ENCODE measurements at regions not wholly inside any gene's neighbourhood (a gene's known extent, or its start where the extent isn't known, plus 50 kb on each side); places are given as distances from the start of the nearest gene placed in this dataset.

DNA sequence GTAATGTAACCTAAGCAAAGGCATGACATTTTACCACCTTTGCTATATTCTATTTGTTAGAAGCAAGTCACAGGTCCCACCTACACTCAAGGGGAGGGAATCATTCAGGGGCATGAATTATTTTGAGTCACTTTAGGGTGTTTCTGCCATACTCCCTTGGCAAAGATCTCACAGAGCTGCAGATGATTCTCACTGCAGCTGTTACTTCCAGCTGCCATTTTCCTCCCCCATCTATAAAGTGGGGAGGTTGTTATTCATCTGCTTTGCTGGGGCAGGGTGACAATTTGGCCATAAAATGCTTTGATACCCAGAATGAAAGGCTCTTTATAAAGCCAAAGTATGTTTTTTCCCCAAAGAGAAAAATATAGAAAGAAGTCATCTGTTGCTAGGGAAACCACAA, 136.5 kb upstream of the SMIM31 start:
- Histone ChIP-seq H3K4me1 (no peaks in the 10 kb centered on the region), H3K4me3 (no peak overlapping the region), H3K27ac (no peak overlapping the region), H3K36me3 (no peaks in the 10 kb centered on the region), H3K27me3 (no peaks in the 10 kb centered on the region), H3K9me3 (no peaks in the 10 kb centered on the region)
- no peak for DNase-seq (ENCODE audit: low spot score in 2 of 2)
- no peak for TF ChIP-seq EP300 (IDR thresholded peaks at IDR 0.05)
- TF ChIP-seq POLR2AphosphoS5 (IDR thresholded peaks at IDR 0.05), result no peak
- TF ChIP-seq, protein P1, sequence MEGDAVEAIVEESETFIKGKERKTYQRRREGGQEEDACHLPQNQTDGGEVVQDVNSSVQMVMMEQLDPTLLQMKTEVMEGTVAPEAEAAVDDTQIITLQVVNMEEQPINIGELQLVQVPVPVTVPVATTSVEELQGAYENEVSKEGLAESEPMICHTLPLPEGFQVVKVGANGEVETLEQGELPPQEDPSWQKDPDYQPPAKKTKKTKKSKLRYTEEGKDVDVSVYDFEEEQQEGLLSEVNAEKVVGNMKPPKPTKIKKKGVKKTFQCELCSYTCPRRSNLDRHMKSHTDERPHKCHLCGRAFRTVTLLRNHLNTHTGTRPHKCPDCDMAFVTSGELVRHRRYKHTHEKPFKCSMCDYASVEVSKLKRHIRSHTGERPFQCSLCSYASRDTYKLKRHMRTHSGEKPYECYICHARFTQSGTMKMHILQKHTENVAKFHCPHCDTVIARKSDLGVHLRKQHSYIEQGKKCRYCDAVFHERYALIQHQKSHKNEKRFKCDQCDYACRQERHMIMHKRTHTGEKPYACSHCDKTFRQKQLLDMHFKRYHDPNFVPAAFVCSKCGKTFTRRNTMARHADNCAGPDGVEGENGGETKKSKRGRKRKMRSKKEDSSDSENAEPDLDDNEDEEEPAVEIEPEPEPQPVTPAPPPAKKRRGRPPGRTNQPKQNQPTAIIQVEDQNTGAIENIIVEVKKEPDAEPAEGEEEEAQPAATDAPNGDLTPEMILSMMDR (IDR thresholded peaks at IDR 0.05), result no peak
- no peak for TF ChIP-seq POLR2A (IDR thresholded peaks at IDR 0.05)

DNA sequence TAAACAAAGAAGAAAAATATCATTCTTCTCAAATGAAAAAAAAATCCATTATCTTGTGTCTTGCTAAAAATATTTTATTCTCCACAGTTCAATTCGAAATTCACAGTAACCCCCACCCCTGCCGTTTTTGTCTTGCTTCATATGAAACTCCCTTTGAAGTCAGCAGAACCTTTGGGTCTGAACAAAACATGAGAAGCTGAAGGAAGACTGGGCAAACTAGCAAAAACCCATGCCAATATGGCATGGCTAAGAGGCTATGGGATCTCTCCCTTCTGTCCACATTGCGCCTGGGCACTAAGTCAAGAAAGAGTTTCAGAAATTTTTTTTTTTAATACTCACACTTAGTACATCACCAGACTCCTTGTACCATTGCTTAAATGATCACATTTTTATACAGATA, 136.0 kb upstream of the SMIM31 start:
- DNase-seq (ENCODE audit: low spot score in 2 of 2), result no peak
- Histone ChIP-seq H3K27ac (no peak overlapping the region), H3K4me3 (no peak overlapping the region), H3K27me3 (no peaks in the 10 kb centered on the region), H3K36me3 (no peaks in the 10 kb centered on the region), H3K9me3 (no peaks in the 10 kb centered on the region), H3K4me1 (no peaks in the 10 kb centered on the region)
- TF ChIP-seq, protein P1 (IDR thresholded peaks at IDR 0.05), result no peak
- TF ChIP-seq EP300 (IDR thresholded peaks at IDR 0.05) (no peak), POLR2A (IDR thresholded peaks at IDR 0.05) (no peak), POLR2AphosphoS5 (IDR thresholded peaks at IDR 0.05) (no peak)
- 80% methylated on average over 3 of the region's 3 CpGs for WGBS

DNA sequence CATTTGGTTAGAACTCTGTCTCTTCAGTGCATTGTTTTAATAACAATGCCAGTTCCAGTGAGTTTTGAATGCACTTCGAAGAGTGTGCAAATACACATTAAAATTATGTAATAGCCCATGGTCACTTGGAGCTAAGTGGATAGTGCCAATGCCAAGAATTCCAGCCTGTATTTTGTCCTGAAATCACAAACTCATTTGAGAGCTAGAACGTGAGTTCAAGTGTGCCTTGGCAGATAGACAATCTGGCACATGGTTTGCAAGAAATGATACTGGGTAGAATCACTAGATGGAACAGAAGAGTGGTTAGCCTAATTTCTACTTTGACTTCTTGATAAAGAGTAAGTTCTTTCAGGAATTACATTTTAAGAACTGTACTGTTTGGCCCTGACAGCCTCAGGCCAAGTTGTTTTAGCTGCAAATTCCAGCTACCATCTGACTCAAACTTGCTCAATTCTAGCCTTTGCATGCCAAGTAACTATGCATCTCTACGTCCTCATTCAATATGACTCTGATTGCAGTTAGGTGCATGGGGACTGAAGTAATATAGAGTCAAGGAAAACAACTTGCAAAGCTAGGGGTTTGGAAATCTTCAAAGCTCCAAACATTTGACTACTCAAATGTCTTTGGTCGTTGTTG, 131.9 kb upstream of the SMIM31 start:
- Histone ChIP-seq H3K4me1 (no peaks in the 10 kb centered on the region), H3K9me3 (no peaks in the 10 kb centered on the region), H3K27me3 (no peaks in the 10 kb centered on the region), H3K4me3 (no peak overlapping the region), H3K27ac (no peak overlapping the region), H3K36me3 (no peaks in the 10 kb centered on the region)
- TF ChIP-seq, protein P1 (IDR thresholded peaks at IDR 0.05), result no peak
- DNase-seq (ENCODE audit: low spot score in 2 of 2), result no peak
- 47% methylated on average over 4 of the region's 4 CpGs for WGBS

DNA sequence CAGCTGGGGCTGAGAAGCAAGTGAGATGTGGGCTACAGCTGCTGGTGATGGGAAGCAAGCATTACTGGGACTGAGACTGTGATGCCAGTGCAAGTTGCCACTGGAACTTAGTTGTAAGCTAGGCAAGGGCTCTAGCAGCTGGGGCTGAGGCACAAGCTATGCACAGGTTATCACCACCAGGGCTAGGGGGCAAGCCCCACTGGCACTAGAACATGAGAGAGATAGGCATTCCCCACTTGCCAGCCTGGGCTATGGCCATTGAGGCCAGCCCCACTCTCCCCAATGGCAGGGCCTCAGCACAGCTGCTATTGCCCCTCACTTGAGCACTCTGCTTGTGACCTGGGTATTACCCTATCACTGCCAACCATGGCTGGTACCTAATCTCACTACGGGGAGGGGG, 130.8 kb upstream of the SMIM31 start:
- Histone ChIP-seq H3K4me3 (no peak overlapping the region), H3K27ac (no peak overlapping the region), H3K9me3 (no peaks in the 10 kb centered on the region), H3K36me3 (no peaks in the 10 kb centered on the region), H3K4me1 (no peaks in the 10 kb centered on the region), H3K27me3 (no peaks in the 10 kb centered on the region)
- TF ChIP-seq, protein P1 (IDR thresholded peaks at IDR 0.05), result no peak
- no peak for TF ChIP-seq POLR2AphosphoS5 (IDR thresholded peaks at IDR 0.05)
- no peak for DNase-seq (ENCODE audit: low spot score in 2 of 2)
- 100% methylated on average over 1 of the region's 1 CpG for WGBS

DNA sequence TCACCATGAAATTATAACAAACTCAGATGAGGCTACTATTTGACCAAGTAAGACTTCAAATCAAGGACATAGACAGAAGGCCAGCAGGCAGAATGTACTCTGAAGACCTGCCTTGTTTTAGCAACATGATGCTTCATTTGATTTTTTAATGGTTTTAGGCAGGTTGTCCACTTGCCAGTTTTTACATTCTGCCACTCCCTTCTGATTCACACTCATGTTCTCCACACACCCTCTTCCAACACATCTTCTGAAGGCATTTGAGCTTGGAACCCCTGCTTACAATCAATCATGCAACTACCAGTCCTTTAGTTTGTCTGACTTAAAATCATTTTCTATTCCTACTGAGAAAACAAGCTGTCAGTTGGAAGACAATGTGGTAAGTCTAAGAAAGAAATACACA, 114.9 kb upstream of the SMIM31 start:
- no peaks in the 10 kb centered on the region for H3K27me3 ChIP-seq
- H3K4me3 ChIP-seq, result no peak overlapping the region
- no peaks in the 10 kb centered on the region for H3K9me3 ChIP-seq
- TF ChIP-seq EP300 (IDR thresholded peaks at IDR 0.05) (no peak), POLR2AphosphoS5 (IDR thresholded peaks at IDR 0.05) (no peak), POLR2A (IDR thresholded peaks at IDR 0.05) (no peak)
- TF ChIP-seq, protein P1 (IDR thresholded peaks at IDR 0.05), result no peak
- no peaks in the 10 kb centered on the region for H3K4me1 ChIP-seq
- no peaks in the 10 kb centered on the region for H3K36me3 ChIP-seq
- DNase-seq (ENCODE audit: low spot score in 2 of 2), result no peak
- no peak overlapping the region for H3K27ac ChIP-seq

Data from suprapubic skin (tissue), 4 donors.